ENCODE measurements at regions not wholly inside any gene's neighbourhood (a gene's known extent, or its start where the extent isn't known, plus 50 kb on each side); places are given as distances from the start of the nearest gene placed in this dataset.
"Not testable (repeated sequence)": the region's sequence is repeated elsewhere in the genome, so short reads cannot be mapped to it uniquely, and the experiment has no call there.

GRCh38 chr2:187610450-187610849 is 56.2 kb upstream of the TFPI start:
- DNase-seq (ENCODE audit: low read depth in 4 of 4, low spot score in 2 of 4): not testable (repeated sequence)

- DNase-seq (ENCODE audit: low read depth in 4 of 4, low spot score in 2 of 4): no peak
Observed at GRCh38 chr2:187612857-187613256, 58.6 kb upstream of the TFPI start.

- no peak for DNase-seq (ENCODE audit: low read depth in 4 of 4, low spot score in 2 of 4)
Observed at GRCh38 chr2:187614756-187615155, 60.5 kb upstream of the TFPI start.

GRCh38 chr2:187615364-187615763 is 61.1 kb upstream of the TFPI start:
- no peak for DNase-seq (ENCODE audit: low read depth in 4 of 4, low spot score in 2 of 4)

- no peak for DNase-seq (ENCODE audit: low read depth in 4 of 4, low spot score in 2 of 4)
Observed at GRCh38 chr2:187615902-187616301, 61.7 kb upstream of the TFPI start.

- no peak for DNase-seq (ENCODE audit: low read depth in 4 of 4, low spot score in 2 of 4)
Observed at GRCh38 chr2:187617120-187617519, 62.9 kb upstream of the TFPI start.

GRCh38 chr2:187617905-187618304 is 63.7 kb upstream of the TFPI start:
- no peak for DNase-seq (ENCODE audit: low read depth in 4 of 4, low spot score in 2 of 4)

- DNase-seq (ENCODE audit: low read depth in 4 of 4, low spot score in 2 of 4): no peak
Observed at GRCh38 chr2:187618813-187619212, 64.6 kb upstream of the TFPI start.

DNA sequence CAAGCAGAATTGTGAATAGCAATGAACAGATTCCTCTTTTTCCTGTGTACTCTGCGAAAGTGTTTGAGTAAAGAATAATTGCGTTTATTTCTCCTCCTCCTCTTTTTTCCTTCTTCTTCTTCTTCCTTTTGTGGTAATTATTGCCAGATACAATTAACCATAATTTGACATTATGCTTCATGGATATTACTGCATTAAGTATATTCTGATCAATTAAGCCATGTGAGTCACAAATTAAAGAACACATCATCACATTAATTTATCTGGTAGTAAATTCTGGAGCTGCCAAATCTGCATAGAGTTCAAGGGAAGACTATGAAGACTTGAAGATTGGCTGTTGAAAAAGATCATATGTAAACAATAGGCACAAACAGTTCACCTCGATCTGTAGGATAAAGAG is 72.9 kb upstream of the TFPI start:
- DNase-seq (ENCODE audit: low read depth in 4 of 4, low spot score in 2 of 4): no peak

- not testable (repeated sequence) for DNase-seq (ENCODE audit: low read depth in 4 of 4, low spot score in 2 of 4)
Observed at GRCh38 chr2:187636731-187637391, 82.6 kb upstream of the TFPI start.

GRCh38 chr2:187637392-187637740 is 83.1 kb upstream of the TFPI start:
- not testable (repeated sequence) for DNase-seq (ENCODE audit: low read depth in 4 of 4, low spot score in 2 of 4)

GRCh38 chr2:187637771-187638170 is 83.5 kb upstream of the TFPI start:
- DNase-seq (ENCODE audit: low read depth in 4 of 4, low spot score in 2 of 4): not testable (repeated sequence)

DNA sequence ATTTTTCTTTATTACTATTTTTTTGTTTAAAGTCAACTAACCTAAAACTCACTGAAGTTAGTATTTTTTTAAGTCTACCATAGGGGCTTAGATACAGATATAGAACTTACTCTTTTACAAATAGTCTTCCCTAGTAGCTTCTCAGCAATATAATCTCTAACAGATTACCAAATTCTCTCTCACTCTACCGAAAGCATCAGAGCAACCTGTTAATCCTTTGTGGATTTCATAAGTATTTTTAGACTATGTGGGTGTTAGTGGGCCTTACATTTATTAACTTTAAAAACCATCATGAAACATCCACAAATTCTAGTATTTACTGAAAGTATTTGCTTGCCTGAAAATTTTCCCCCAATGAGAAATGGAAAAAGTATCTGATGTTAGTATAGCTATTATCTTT is 84.6 kb upstream of the TFPI start:
- DNase-seq (ENCODE audit: low read depth in 4 of 4, low spot score in 2 of 4): no peak

DNA sequence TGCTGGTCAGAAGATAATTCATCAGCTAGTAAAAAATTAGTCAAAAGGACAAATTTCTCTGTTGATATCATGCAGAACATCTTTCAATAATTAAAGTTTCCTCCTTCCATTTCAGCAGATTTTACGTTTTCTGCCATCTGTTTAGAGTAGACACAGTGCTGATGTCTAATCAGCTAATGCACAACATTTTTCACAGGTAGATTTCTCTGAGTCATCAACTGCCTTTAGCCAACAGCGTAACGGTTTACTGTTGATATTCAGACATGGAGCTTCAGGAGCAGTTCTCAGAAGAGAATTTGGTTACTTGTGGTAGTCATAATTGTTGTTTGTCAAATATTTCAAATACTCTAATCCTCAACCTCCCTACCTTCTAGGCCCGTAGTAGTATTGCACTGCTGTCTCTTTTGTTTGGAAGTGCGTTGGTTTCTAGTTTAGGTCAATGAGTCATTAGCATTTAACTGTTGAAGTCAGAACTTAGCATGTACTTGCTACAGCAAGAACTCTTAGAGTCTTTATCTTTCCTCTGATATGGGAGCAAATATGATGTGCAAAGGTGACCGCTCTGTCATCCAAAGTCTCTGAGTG is 86.8 kb upstream of the TFPI start:
- DNase-seq (ENCODE audit: low read depth in 4 of 4, low spot score in 2 of 4): no peak

DNA sequence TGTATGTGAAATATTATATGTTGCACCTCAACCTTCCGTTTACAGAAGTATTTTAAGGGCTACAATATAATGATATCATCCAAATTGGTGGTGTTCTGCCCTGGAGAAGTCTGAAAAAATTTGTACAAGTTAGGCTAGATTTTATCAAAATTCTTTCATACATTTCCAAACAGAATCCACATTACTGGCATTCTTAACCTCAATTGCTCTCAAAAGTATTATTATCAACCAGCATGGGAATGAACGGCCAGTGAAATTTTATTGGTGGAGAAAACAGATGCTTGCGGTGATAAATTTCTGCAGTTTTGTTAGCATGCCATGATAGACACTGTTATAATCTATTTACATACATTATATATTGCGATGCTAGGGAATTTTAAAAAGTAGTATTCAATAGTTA is 88.3 kb upstream of the TFPI start:
- DNase-seq (ENCODE audit: low read depth in 4 of 4, low spot score in 2 of 4): no peak

- no peak for DNase-seq (ENCODE audit: low read depth in 4 of 4, low spot score in 2 of 4)
Observed at GRCh38 chr2:187644486-187644885, 90.3 kb upstream of the TFPI start.

- no peak for DNase-seq (ENCODE audit: low read depth in 4 of 4, low spot score in 2 of 4)
Observed at GRCh38 chr2:187644981-187645380, 90.7 kb upstream of the TFPI start.

GRCh38 chr2:187646556-187646955 is 92.3 kb upstream of the TFPI start:
- DNase-seq (ENCODE audit: low read depth in 4 of 4, low spot score in 2 of 4): no peak

- no peak for DNase-seq (ENCODE audit: low read depth in 4 of 4, low spot score in 2 of 4)
Observed at GRCh38 chr2:187654535-187654934, 100.3 kb upstream of the TFPI start.

DNA sequence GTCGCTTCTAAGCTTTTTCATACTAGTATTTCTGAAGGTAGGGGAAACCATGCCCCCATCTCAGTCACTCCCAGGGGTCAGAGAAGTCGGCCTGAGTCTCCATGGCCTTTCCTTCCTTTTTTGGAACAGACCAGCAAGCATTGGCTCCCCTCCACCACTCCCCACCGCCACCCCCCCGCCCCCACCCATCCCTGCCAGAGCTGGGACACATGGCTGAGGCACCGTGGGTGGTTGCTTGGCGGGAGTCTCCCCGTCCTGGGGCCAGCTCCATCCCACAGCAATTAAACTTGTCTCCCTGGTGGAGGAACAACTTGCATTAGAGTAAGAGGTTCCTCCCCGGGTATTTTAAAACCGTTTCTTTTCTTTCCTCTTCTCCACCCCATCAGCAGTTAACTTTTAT is 100.8 kb upstream of the TFPI start:
- no peak for DNase-seq (ENCODE audit: low read depth in 4 of 4, low spot score in 2 of 4)

- DNase-seq (ENCODE audit: low read depth in 4 of 4, low spot score in 2 of 4): no peak
Observed at GRCh38 chr2:187656123-187656522, 101.9 kb upstream of the TFPI start.

GRCh38 chr2:187658952-187659525 is 104.8 kb upstream of the TFPI start:
- DNase-seq (ENCODE audit: low read depth in 4 of 4, low spot score in 2 of 4): no peak
